Fibroblast of villous mesenchyme (primary cell): ENCODE measurements at regions not wholly inside any gene's neighbourhood (a gene's known extent, or its start where the extent isn't known, plus 50 kb on each side); places are given as distances from the start of the nearest gene placed in this dataset.

Experiments
- DNase-seq: peaks from one replicate; pipeline ENCODE4 v3.0.0-alpha.2; 2010; ENCODE audit warnings: low read depth
- H3K4me3 ChIP-seq: 2 replicates; pipeline ENCODE4 v1.5.1; 2011; ENCODE audit warnings: low read depth, mild to moderate bottlenecking, low read length
- CTCF ChIP-seq: IDR thresholded peaks from 2 replicates; pipeline ENCODE4 v1.5.1; 2012; ENCODE audit warnings: low read depth, mild to moderate bottlenecking, low read length; ENCODE audit not compliant: insufficient read depth

DNA sequence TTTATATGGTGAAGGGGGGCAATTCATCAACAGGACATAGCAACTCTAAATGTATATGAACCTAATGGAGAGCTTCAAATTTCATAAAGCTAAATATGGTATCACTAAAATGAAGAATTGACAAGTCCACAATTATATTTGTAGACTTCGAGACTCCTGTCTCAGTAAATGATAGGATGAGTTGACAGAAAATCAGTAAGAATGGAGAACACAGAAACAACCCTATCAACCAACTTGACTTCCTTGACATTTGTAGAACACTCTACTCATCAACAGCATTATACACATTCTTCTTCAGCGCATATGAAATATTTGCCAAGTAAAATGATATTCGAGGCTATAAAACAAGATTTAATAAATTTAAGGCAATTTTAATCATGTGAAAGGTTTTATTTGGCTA is 322.9 kb upstream of the MAF start:
- no peak for TF ChIP-seq CTCF
- no peak overlapping the region for H3K4me3 ChIP-seq
- no peak for DNase-seq

DNA sequence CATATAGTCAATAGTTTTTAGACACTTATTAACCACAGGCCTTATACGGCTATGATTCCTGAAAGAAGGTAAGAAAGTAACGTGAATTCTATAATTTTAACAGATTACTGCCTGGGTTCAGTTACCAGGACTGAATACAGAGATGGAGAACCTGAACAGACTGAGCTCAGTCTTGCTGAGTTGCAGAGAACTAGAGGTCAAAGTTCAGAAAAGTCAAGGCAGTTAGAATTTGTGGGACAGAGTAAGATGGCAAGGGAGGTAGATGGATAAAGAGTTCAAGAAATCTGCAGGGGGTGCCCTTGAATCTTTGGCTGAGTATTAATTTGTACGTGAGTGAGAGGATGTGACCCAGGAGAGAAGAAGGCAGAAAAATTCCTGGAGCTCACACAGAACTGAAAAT is 320.1 kb upstream of the MAF start:
- H3K4me3 ChIP-seq = no peak overlapping the region
- no peak for DNase-seq
- no peak for TF ChIP-seq CTCF

DNA sequence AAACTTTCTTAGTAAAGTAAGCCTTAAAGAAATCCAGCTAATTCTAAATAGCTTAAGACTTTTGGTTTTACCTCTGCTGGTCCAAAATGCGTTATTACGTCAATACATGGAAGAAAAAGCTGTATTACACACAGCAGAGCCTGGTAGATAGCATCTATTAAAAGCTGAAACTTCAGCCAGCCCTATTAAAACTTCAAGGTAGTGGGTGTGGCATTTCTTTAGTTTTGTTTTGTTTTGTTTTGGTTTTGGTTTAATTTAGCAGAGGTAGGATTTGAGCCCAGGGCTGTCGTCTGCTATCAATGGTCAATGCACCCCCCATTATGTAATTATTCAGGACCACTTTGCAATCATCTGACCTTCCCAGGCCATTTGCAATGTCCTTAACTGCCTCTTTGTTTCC is 318.4 kb upstream of the MAF start:
- H3K4me3 ChIP-seq = no peak overlapping the region
- DNase-seq = no peak
- TF ChIP-seq CTCF = no peak

GRCh38 chr16:79915761-79916160 is 315.2 kb upstream of the MAF start:
- TF ChIP-seq CTCF = no peak
- no peak for DNase-seq
- H3K4me3 ChIP-seq = no peak overlapping the region

DNA sequence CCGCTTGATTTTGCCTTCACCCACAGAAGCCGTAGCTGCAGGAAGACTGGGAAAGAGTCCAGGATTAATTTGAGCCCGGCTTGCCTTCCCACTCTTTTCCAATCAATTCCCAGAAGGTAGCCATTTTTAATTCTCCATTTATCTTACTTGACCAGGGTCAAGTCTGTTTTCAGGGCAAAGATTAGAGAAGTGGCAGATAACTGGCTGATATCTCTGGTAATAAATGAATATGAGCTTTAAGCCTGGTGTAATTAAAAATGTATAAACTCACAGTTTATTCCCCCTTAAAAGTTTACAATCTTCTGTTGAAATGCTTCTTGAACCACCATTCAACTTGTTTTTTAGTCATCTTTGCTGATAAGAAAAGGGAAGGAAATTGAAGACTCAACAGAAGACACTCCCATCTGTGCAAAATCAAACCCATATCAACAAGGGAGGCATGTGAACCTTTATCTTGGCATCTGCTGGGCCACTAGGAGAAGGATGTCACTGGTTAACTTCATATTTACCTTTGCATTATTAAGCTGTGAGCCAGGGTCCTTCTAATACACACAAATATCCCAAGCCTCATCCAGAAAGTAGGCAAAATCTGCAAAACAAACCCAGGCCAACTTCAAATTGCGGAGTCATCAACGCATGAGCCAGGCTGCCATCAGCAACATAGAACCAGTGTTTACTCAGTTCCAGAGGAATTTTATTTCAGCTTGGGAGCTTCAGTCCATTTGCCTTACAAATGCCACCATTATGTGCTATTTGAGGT is 314.6 kb upstream of the MAF start:
- DNase-seq = no peak
- no peak overlapping the region for H3K4me3 ChIP-seq
- no peak for TF ChIP-seq CTCF

DNA sequence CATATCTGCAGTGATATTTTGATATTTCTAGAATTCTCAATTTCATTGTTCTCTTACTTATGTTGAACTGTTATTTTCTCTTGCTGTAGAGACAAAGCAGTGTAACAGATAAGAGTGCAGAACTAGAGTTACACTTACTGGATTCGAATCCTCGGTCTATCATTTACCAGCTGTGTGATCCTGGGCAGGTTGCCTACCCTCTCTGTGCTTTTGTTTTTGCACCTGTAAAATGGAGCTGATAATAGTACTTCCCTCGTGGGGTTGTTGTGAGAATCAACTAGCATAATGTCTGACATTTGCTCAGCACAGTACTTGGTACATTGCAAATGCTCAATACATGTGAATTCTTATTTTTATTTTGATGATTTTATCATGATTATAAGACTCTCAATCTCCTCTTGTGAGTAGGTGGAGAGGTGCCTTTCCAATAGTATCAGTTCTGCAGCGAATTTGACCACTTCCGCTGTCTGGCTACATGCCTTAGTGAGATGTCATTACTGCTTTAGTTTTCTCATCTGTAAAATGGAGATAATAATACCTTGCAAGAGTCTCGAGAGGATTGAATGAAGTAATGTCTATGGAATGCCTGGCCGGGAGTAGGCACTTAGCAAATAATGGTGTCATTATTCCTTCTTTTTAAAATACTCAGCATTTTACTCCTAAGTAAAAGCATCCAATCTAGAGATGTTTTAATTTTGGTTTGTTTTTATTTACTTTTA is 312.2 kb upstream of the MAF start:
- TF ChIP-seq CTCF = no peak
- DNase-seq = no peak
- H3K4me3 ChIP-seq = no peak overlapping the region
